Tibial nerve (tissue), 4 donors: ENCODE measurements at regions not wholly inside any gene's neighbourhood (a gene's known extent, or its start where the extent isn't known, plus 50 kb on each side); places are given as distances from the start of the nearest gene placed in this dataset.

Source experiments
- DNase-seq, 2 donors: peaks; one replicate each; pipeline ENCODE4 v3.0.0-alpha.2; 2019; ENCODE audit warnings: low spot score in 2 of 2
- H3K27ac ChIP-seq, 4 donors: fragments of 200-600 bp; sonication (generic) in 3 of 4; one replicate each; pipeline ENCODE4 v1.5.1; 2017 to 2019; ENCODE audit warnings: mild to moderate bottlenecking in 1 of 4
- H3K27me3 ChIP-seq, 2 donors: fragments of 200-600 bp; sonication (generic) in 1 of 2; one replicate each; pipeline versions ENCODE4 v1.5.1 to v1.6.0; 2017 to 2019
- H3K36me3 ChIP-seq, 3 donors: fragments of 200-600 bp; sonication (generic); one replicate each; pipeline ENCODE4 v1.5.1; 2018 to 2019
- H3K4me1 ChIP-seq, 4 donors: fragments of 200-600 bp; sonication (generic) in 3 of 4; one replicate each; pipeline ENCODE4 v1.5.1; 2017 to 2019
- H3K4me3 ChIP-seq, 4 donors: fragments of 200-600 bp; sonication (generic) in 3 of 4; one replicate each; pipeline ENCODE4 v1.5.1; 2017 to 2019; ENCODE audit warnings: mild to moderate bottlenecking in 1 of 4, moderate library complexity in 1 of 4
- H3K9me3 ChIP-seq, 4 donors: fragments of 200-600 bp; sonication (generic) in 3 of 4; one replicate each; pipeline ENCODE4 v1.5.1; 2017 to 2019
- EP300 ChIP-seq, 2 donors: sonication (generic); formaldehyde crosslinking; IDR thresholded peaks; one replicate each; pipeline ENCODE4 v1.6.1; 2017; ENCODE audit warnings: antibody characterized with exemption in 2 of 2, mild to moderate bottlenecking in 1 of 2
- POLR2A ChIP-seq, 2 donors: fragments of 450-650 bp; IDR thresholded peaks; one replicate each; pipeline ENCODE4 v1.6.1; 2017; ENCODE audit warnings: antibody characterized with exemption in 2 of 2, mild to moderate bottlenecking in 2 of 2, moderate library complexity in 2 of 2
- WGBS, 2 donors: methylation state at CpG; one replicate each; pipeline ENCODE4 v1.1.5; 2018; 5-methylcytosine and 5-hydroxymethylcytosine counted together
- TF ChIP-seq, protein P1 (sequence below), 5 experiments: fragments of 200-600 bp in 3 of 5; fragments of 450-650 bp in 2 of 5; sonication (generic) in 3 of 5; IDR thresholded peaks; one replicate each; pipeline ENCODE4 v1.5.1; 2016 to 2019; ENCODE audit warnings: antibody characterized with exemption in 5 of 5, mild to moderate bottlenecking in 3 of 5, moderate library complexity in 2 of 5

DNA sequence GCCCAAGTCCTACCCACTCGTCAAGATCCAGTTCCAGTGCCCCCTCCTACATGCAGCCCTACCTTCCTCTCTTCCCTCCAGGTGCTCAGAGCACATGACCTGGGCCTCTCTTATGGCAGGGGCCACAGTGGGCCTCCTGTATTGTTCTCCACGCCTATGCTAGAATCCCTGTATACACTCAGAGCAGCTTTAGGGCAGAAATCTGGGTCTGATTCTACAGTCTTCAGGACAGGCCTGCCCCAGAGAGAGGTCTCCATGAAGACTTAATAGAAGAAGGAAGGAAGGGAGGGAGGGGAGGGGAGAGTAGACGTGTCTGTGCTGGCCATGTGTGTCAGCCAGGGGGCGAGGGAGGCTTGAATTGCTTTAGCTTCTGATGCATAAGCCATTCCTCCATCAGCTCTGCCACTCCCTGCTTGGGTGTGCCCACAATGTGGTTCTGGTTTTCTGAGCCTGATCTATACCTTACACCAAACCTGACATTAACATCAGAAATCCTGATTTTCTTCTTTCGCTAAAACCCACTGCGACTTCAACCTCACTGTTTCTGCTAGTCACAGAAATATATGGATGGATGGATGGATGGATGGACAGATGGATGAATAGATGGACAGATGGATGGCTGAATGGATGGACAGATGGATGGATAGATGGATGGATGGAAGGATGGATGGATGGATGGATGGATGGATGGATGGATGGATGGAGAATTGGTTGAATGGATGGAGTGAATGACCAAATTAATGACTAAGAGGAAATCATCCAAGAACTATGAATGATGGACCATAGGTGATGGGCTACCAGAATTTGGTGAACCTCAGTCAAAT lies 56.6 kb upstream of the PRDM11 start:
- Histone ChIP-seq H3K9me3 (no peaks in the 10 kb centered on the region), H3K27me3 (no peaks in the 10 kb centered on the region), H3K36me3 (no peaks in the 10 kb centered on the region), H3K4me1 (peaks cover 0 to 63% (median 15%) of the 10 kb centered on the region in 4 donors), H3K4me3 (no peak overlapping the region), H3K27ac (peak overlapping the region in 3 of 4 donors; percentile 55 to 82 (median 82))
- TF ChIP-seq, protein P1, sequence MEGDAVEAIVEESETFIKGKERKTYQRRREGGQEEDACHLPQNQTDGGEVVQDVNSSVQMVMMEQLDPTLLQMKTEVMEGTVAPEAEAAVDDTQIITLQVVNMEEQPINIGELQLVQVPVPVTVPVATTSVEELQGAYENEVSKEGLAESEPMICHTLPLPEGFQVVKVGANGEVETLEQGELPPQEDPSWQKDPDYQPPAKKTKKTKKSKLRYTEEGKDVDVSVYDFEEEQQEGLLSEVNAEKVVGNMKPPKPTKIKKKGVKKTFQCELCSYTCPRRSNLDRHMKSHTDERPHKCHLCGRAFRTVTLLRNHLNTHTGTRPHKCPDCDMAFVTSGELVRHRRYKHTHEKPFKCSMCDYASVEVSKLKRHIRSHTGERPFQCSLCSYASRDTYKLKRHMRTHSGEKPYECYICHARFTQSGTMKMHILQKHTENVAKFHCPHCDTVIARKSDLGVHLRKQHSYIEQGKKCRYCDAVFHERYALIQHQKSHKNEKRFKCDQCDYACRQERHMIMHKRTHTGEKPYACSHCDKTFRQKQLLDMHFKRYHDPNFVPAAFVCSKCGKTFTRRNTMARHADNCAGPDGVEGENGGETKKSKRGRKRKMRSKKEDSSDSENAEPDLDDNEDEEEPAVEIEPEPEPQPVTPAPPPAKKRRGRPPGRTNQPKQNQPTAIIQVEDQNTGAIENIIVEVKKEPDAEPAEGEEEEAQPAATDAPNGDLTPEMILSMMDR (IDR thresholded peaks at IDR 0.05), result no peak
- no peak for TF ChIP-seq POLR2A (IDR thresholded peaks at IDR 0.05)
- TF ChIP-seq EP300 (IDR thresholded peaks at IDR 0.05), result no peak
- DNase-seq, result no peak
- 61% methylated on average over 6 of the region's 6 CpGs for WGBS, 2 donors

DNA sequence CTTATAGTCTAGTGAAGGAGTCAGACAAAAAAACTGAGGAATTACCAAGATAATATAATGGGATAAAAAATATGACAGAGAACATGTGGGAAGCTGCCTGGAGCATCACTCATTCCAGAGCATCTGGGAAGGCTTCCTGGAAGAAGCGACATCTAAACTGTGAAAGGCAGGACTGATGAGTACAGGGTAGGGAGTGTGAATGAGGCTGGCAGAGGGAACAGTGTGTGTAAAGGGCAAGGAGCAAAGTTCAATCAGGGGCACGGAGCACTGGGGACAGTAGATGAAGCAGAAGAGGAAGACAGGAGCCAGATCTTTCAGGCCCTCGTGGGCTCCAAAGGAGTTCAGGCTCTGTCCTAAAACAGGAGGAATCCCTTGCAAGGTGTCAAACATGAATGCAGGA lies 55.8 kb upstream of the PRDM11 start:
- WGBS, 2 donors, result 50 to 58% methylated on average over 3 of the region's 3 CpGs
- H3K4me1 ChIP-seq, result peaks cover 0 to 63% (median 15%) of the 10 kb centered on the region in 4 donors
- no peak overlapping the region for H3K4me3 ChIP-seq
- TF ChIP-seq POLR2A (IDR thresholded peaks at IDR 0.05) (no peak), EP300 (IDR thresholded peaks at IDR 0.05) (no peak)
- TF ChIP-seq, protein P1 (IDR thresholded peaks at IDR 0.05), result no peak
- H3K9me3 ChIP-seq, result no peaks in the 10 kb centered on the region
- no peak for DNase-seq
- H3K27me3 ChIP-seq, result no peaks in the 10 kb centered on the region
- no peaks in the 10 kb centered on the region for H3K36me3 ChIP-seq
- peak overlapping the region in 2 of 4 donors; percentile 82 for H3K27ac ChIP-seq

DNA sequence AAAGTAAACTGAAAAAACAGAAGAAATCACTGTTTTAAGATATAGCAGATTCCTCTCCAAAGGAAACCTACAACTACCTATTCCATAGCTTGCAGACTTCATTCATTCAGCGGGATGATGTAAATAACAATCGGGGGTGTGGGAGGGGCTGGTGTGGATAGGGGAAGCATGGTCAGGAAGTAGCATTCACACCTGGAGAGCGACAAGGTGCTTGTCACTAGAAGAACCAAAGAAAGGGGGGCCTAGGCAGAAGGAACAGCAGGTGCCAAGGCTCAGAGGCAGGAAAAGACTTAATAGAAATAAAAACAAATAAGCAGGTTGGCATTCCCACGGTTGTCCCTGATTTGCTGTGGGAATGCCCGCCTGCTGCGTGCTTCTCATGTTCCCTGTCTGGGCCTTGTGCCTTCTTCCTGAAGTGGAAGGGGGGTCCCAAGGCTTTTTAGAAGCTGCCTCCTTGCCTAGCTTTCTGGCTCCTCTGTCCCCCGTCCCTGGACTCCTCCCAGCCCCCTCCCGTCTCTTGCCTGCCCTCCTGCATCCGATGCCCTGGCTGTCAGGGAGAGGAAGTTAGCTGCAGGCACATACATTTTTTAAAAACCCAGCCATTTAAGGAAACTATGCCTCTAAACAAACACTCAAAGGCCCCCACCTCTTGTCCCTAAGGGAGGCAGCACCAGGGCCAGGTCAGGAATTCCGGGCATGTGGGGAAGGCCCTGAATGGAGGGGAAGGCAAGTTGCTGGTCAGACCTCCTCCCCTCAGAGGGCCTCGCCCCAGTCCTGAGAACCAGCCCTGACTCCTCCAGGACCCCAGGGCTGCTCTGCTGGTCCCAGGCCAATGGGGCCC lies 54.7 kb upstream of the PRDM11 start:
- Histone ChIP-seq H3K27ac (peak overlapping the region in 3 of 4 donors; percentile 15 to 82 (median 38)), H3K4me1 (peaks cover 0 to 59% (median 15%) of the 10 kb centered on the region in 4 donors), H3K9me3 (no peaks in the 10 kb centered on the region), H3K36me3 (no peaks in the 10 kb centered on the region), H3K27me3 (peaks cover 0 to 1% of the 10 kb centered on the region in 2 donors), H3K4me3 (no peak overlapping the region)
- 27 to 40% methylated on average over 11 of the region's 11 CpGs for WGBS, 2 donors
- no peak for DNase-seq
- TF ChIP-seq, protein P1 (IDR thresholded peaks at IDR 0.05), result no peak
- peak in 1 of 2 donors; percentile 9 for TF ChIP-seq EP300 (IDR thresholded peaks at IDR 0.05)
- no peak for TF ChIP-seq POLR2A (IDR thresholded peaks at IDR 0.05)

DNA sequence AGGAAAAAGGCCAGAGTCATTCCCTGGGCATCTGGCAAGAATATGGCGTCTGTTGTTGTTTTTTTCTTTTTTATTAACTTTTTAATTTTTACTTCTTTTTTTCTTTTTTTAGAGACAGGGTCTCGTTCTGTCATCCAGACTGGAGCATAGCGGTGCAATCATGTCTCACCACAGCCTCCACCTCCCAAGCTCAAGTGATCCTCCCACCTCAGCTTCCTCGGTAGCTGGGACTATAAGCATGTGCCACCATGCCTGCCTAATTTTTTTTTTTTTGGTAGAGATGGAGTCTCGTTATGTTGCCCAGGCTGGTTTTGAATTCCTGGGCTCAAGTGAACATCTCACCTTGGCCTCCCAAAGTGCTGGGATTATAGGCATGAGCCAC lies 54.0 kb upstream of the PRDM11 start:
- 47 to 54% methylated on average over 5 of the region's 5 CpGs for WGBS, 2 donors
- H3K36me3 ChIP-seq, result no peaks in the 10 kb centered on the region
- peaks cover 0 to 53% (median 15%) of the 10 kb centered on the region in 4 donors for H3K4me1 ChIP-seq
- no peak for DNase-seq
- TF ChIP-seq EP300 (IDR thresholded peaks at IDR 0.05) (no peak), POLR2A (IDR thresholded peaks at IDR 0.05) (no peak)
- TF ChIP-seq, protein P1 (IDR thresholded peaks at IDR 0.05), result no peak
- peak overlapping the region in 2 of 4 donors; percentile 38 to 82 for H3K27ac ChIP-seq
- peaks cover 0 to 3% of the 10 kb centered on the region in 2 donors for H3K27me3 ChIP-seq
- H3K9me3 ChIP-seq, result no peaks in the 10 kb centered on the region
- H3K4me3 ChIP-seq, result no peak overlapping the region
